ENCODE measurements at regions not wholly inside any gene's neighbourhood (a gene's known extent, or its start where the extent isn't known, plus 50 kb on each side); places are given as distances from the start of the nearest gene placed in this dataset.

GRCh38 chr5:165695796-165696195, 2190.4 kb downstream of the MAT2B start:
- no peak overlapping the region for H3K4me3 ChIP-seq (ENCODE audit: low read depth, low read length)
- no peak for TF ChIP-seq CTCF (IDR thresholded peaks at IDR 0.05; ENCODE audit: borderline replicate concordance, insufficient read depth, low read depth, low read length)

DNA sequence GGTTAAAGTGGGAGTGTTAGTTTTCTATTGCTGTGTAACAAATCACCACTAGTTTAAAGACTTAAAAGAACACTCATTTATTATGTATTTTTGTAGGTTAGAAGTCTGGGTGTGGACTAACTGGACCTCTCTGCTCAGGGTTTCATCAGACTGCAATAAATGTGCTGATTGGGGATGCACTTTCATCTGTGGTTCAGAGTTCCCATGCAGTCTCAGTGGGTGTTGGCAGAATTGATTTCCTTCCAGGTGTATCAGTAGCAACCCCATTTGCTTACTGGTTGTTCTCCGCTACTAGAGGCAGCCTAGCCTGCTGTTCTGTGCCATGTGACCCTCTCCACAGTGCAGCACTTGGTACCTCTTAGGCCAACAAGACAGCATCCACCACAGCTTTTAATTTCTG, 2200.5 kb downstream of the MAT2B start:
- H3K4me3 ChIP-seq (ENCODE audit: low read depth, low read length), result no peak overlapping the region

GRCh38 chr5:165712011-165712410, 2206.6 kb downstream of the MAT2B start:
- no peak overlapping the region for H3K4me3 ChIP-seq (ENCODE audit: low read depth, low read length)
- TF ChIP-seq CTCF (IDR thresholded peaks at IDR 0.05; ENCODE audit: borderline replicate concordance, insufficient read depth, low read depth, low read length), result no peak

More for the DNA sequence above, 2200.5 kb downstream of the MAT2B start:
- no peak for TF ChIP-seq CTCF (IDR thresholded peaks at IDR 0.05; ENCODE audit: borderline replicate concordance, insufficient read depth, low read depth, low read length)

DNA sequence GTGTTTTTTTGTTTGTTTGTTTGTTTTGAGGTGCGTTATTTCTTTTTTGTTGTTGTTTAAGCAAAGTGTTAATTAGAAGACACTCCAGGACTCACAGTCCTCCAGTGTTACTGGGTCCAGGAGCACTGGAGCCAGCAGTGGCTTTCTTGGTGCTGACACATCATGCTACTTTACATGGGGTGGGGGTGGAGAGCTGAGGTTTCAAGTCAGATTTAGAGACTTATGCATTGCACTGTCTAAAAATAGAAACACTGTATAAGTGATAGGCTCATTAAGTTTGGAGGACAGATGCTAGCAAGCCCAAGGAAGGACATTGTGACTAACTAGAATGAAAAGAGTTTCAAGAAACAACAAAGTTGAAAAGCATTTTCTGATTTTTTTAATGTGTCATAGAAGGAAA, 2209.2 kb downstream of the MAT2B start:
- TF ChIP-seq CTCF (IDR thresholded peaks at IDR 0.05; ENCODE audit: borderline replicate concordance, insufficient read depth, low read depth, low read length), result no peak
- H3K4me3 ChIP-seq (ENCODE audit: low read depth, low read length), result no peak overlapping the region

DNA sequence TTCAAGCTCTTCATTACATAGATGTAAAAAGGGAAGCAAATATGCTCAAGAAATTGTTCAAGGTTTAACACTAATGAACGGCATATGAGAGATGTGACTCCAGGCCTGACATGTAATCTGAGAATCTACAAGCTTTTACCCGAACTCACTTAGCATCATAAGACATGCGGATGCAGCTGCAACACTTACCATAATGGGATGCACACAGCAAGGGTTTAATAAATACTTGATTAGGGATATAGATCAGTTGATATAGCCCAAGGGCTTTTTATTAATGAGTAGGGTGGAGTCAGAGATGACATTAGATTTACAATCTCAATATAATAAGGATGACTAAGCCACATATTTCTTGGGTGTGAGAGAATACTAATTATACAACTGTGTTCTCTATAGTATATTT, 2215.5 kb downstream of the MAT2B start:
- TF ChIP-seq CTCF (IDR thresholded peaks at IDR 0.05; ENCODE audit: borderline replicate concordance, insufficient read depth, low read depth, low read length), result no peak
- no peak overlapping the region for H3K4me3 ChIP-seq (ENCODE audit: low read depth, low read length)

GRCh38 chr5:165722401-165722800, 2217.0 kb downstream of the MAT2B start:
- H3K4me3 ChIP-seq (ENCODE audit: low read depth, low read length), result no peak overlapping the region
- no peak for TF ChIP-seq CTCF (IDR thresholded peaks at IDR 0.05; ENCODE audit: borderline replicate concordance, insufficient read depth, low read depth, low read length)

DNA sequence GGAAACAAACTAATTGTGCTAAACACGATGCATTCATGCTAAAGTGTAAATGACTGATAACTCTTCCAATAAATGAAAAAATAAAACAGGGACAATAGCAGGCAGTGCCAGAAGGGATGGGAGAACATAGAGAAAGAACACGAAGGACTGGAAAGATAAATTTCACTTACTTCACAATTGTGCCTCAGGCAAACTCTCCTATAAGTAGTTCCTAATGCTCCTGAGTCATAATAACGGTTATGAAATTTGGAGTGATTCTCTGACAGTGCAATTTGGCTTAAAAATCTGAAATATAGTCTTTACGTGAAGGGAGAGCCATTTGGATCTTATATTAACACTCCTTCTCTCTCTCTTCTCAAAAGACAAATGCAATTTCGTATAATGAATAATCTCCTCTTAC, 2218.5 kb downstream of the MAT2B start:
- H3K4me3 ChIP-seq (ENCODE audit: low read depth, low read length), result no peak overlapping the region

More for the DNA sequence above, 2218.5 kb downstream of the MAT2B start:
- no peak for TF ChIP-seq CTCF (IDR thresholded peaks at IDR 0.05; ENCODE audit: borderline replicate concordance, insufficient read depth, low read depth, low read length)

Data from GM12875 (cell line).